H1 (cell line): ENCODE measurements at regions not wholly inside any gene's neighbourhood (a gene's known extent, or its start where the extent isn't known, plus 50 kb on each side); places are given as distances from the start of the nearest gene placed in this dataset.
"Not testable (repeated sequence)": the region's sequence is repeated elsewhere in the genome, so short reads cannot be mapped to it uniquely, and the experiment has no call there.

Source experiments
- CTCF ChIA-PET: fragments of 300-600 bp; sonication (Branson Sonifier 250); formaldehyde crosslinking; loops from one replicate; lab custom pipeline; 2021; ENCODE audit not compliant: partially characterized antibody; lab: Charles Lee
- POLR2A ChIA-PET: fragments of 300-600 bp; sonication (Branson Sonifier 250); formaldehyde crosslinking; loops from one replicate; lab custom pipeline; 2021; ENCODE audit warnings: inconsistent platforms; ENCODE audit not compliant: partially characterized antibody; lab: Charles Lee
- DNase-seq, 2 experiments: peaks; one replicate each; pipeline versions ENCODE4 v3.0.0 to v3.0.0-alpha.2; 2010 to 2022; ENCODE audit warnings: low spot score in 2 of 2, low read depth in 1 of 2, mixed read lengths in 1 of 2
- FAIRE-seq: peaks from 2 replicates; lab custom pipeline; 2011; peaks lifted over from hg19 to GRCh38; lab: Jason Lieb, UNC
- H2AFZ ChIP-seq: 2 replicates; pipeline ENCODE4 v1.8.1; 2012; ENCODE audit warnings: low read length, inconsistent platforms
- H2AK5ac ChIP-seq: 2 replicates; pipeline ENCODE4 v1.6.1; 2013; ENCODE audit warnings: low read depth, low read length
- H2BK120ac ChIP-seq: replicated peaks from 2 replicates; pipeline ENCODE3; 2013; ENCODE audit warnings: low read depth, low read length, inconsistent platforms
- H2BK12ac ChIP-seq: 2 replicates; pipeline ENCODE4 v1.6.1; 2013; ENCODE audit warnings: low read depth, low read length
- H2BK15ac ChIP-seq: 2 replicates; pipeline ENCODE4 v1.6.1; 2013; ENCODE audit warnings: low read length
- H2BK20ac ChIP-seq: 2 replicates; pipeline ENCODE4 v1.6.1; 2013; ENCODE audit warnings: low read length
- H2BK5ac ChIP-seq: 2 replicates; pipeline ENCODE4 v1.6.1; 2013; ENCODE audit warnings: low read depth, low read length
- H3K14ac ChIP-seq: 2 replicates; pipeline ENCODE4 v1.6.1; 2013; ENCODE audit warnings: inconsistent platforms; ENCODE audit not compliant: insufficient read length
- H3K18ac ChIP-seq: 2 replicates; pipeline ENCODE4 v1.6.1; 2013; ENCODE audit warnings: low read length; ENCODE audit errors: extremely low read depth
- H3K23ac ChIP-seq: 2 replicates; pipeline ENCODE4 v1.6.1; 2013; ENCODE audit warnings: inconsistent platforms; ENCODE audit not compliant: insufficient read length
- H3K23me2 ChIP-seq: 2 replicates; pipeline ENCODE4 v1.6.1; 2013; ENCODE audit warnings: low read depth, low read length
- H3K27ac ChIP-seq: 2 replicates; pipeline ENCODE4 v1.6.1; 2011; ENCODE audit warnings: low read depth, low read length, inconsistent platforms
- H3K27me3 ChIP-seq, 4 experiments: replicated peaks in 1 of 4; 1 replicate in 1 of 4; 2 replicates in 3 of 4; pipeline versions ENCODE4 v1.6.1 to v1.8.1; 2011 to 2013; ENCODE audit warnings: low read length in 3 of 4, mild to moderate bottlenecking in 3 of 4, inconsistent platforms in 2 of 4, mixed read lengths in 2 of 4, moderate library complexity in 1 of 4; ENCODE audit not compliant: control insufficient read depth in 3 of 4, insufficient read depth in 3 of 4; ENCODE audit errors: extremely low read depth in 1 of 4
- H3K36me3 ChIP-seq, 4 experiments: 2 replicates each; pipeline versions ENCODE4 v1.6.1 to v1.8.1; 2011 to 2013; ENCODE audit warnings: mild to moderate bottlenecking in 4 of 4, low read length in 3 of 4, moderate library complexity in 2 of 4, control low read depth in 1 of 4, inconsistent platforms in 1 of 4; ENCODE audit not compliant: insufficient read depth in 4 of 4, control insufficient read depth in 2 of 4
- H3K4ac ChIP-seq: replicated peaks from 2 replicates; pipeline ENCODE3; 2013; ENCODE audit warnings: low read length, low read depth, mixed read lengths, inconsistent platforms; ENCODE audit not compliant: insufficient read length
- H3K4me1 ChIP-seq, 4 experiments: replicated peaks in 1 of 4; 1 replicate in 1 of 4; 2 replicates in 3 of 4; pipeline versions ENCODE4 v1.6.1 to v1.8.1; 2011 to 2013; ENCODE audit warnings: low read length in 3 of 4, inconsistent platforms in 2 of 4, mixed read lengths in 1 of 4; ENCODE audit not compliant: insufficient read depth in 4 of 4, control insufficient read depth in 3 of 4
- H3K4me2 ChIP-seq, 2 experiments: 2 replicates each; pipeline versions ENCODE4 v1.6.1 to v1.8.1; 2011 to 2013; ENCODE audit warnings: low read depth in 2 of 2, low read length in 2 of 2, control low read depth in 1 of 2, inconsistent platforms in 1 of 2, mild to moderate bottlenecking in 1 of 2; ENCODE audit not compliant: insufficient read depth in 1 of 2
- H3K4me3 ChIP-seq, 4 experiments: fragments of 200-600, 300-600 bp in 1 of 4; sonication (generic), shearing (Covaris generic), sonication (Bioruptor Twin) in 1 of 4; 2 replicates each; pipeline versions ENCODE4 v1.5.1 to v1.8.1; 2011 to 2016; ENCODE audit warnings: low read length in 4 of 4, low read depth in 3 of 4, control low read depth in 2 of 4, inconsistent platforms in 2 of 4, mild to moderate bottlenecking in 2 of 4, mixed read lengths in 1 of 4, moderate library complexity in 1 of 4; ENCODE audit not compliant: insufficient read depth in 2 of 4; ENCODE audit errors: extremely low read depth in 1 of 4
- H3K56ac ChIP-seq: replicated peaks from 2 replicates; pipeline ENCODE3; 2013; ENCODE audit warnings: low read depth, mild to moderate bottlenecking, mixed read lengths, low read length, inconsistent platforms; ENCODE audit not compliant: insufficient read length
- H3K79me1 ChIP-seq: 2 replicates; pipeline ENCODE4 v1.6.1; 2013; ENCODE audit warnings: low read depth, low read length, control low read depth
- H3K79me2 ChIP-seq, 2 experiments: 2 replicates each; pipeline versions ENCODE4 v1.6.1 to v1.8.1; 2012 to 2013; ENCODE audit warnings: low read length in 2 of 2, mild to moderate bottlenecking in 2 of 2, inconsistent platforms in 1 of 2; ENCODE audit not compliant: insufficient read depth in 2 of 2, control insufficient read depth in 1 of 2
- H3K9ac ChIP-seq, 4 experiments: replicated peaks in 1 of 4; 1 replicate in 1 of 4; 2 replicates in 3 of 4; pipeline versions ENCODE4 v1.6.1 to v1.8.1; 2011 to 2013; ENCODE audit warnings: low read depth in 3 of 4, low read length in 3 of 4, control low read depth in 2 of 4, mild to moderate bottlenecking in 2 of 4, moderate library complexity in 2 of 4, inconsistent platforms in 1 of 4; ENCODE audit errors: extremely low read depth in 1 of 4
- H3K9me3 ChIP-seq, 2 experiments: 2 replicates each; pipeline versions ENCODE4 v1.6.1 to v1.8.1; 2012 to 2013; ENCODE audit warnings: mild to moderate bottlenecking in 2 of 2, moderate library complexity in 2 of 2, control low read depth in 1 of 2, inconsistent platforms in 1 of 2, low read depth in 1 of 2, low read length in 1 of 2, mixed read lengths in 1 of 2; ENCODE audit not compliant: insufficient read depth in 2 of 2
- H4K20me1 ChIP-seq, 2 experiments: replicated peaks in 1 of 2; 2 replicates each; pipeline versions ENCODE3 to v1.8.1; 2011 to 2013; ENCODE audit warnings: inconsistent platforms in 2 of 2, low read length in 2 of 2, mild to moderate bottlenecking in 1 of 2; ENCODE audit not compliant: insufficient read depth in 2 of 2, control insufficient read depth in 1 of 2
- H4K5ac ChIP-seq: 2 replicates; pipeline ENCODE4 v1.6.1; 2013; ENCODE audit warnings: low read length, low read depth, mixed read lengths, inconsistent platforms; ENCODE audit not compliant: insufficient read length
- H4K8ac ChIP-seq: 2 replicates; pipeline ENCODE4 v1.8.0; 2013; ENCODE audit warnings: mild to moderate bottlenecking, moderate library complexity, low read length, inconsistent platforms; ENCODE audit not compliant: insufficient read depth; ENCODE audit errors: extremely low read depth
- H4K91ac ChIP-seq: replicated peaks from 2 replicates; pipeline ENCODE3; 2013; ENCODE audit warnings: low read length, mixed read lengths, inconsistent platforms; ENCODE audit not compliant: insufficient read length
- WGBS, 2 experiments: shearing (Covaris generic) in 1 of 2; methylation state at CpG; one replicate each; pipeline versions ENCODE4 v1.1.6 to v1.1.7; 2013 to 2015; ENCODE audit warnings: low lambda C conversion rate in 2 of 2, mixed read lengths in 2 of 2, inconsistent platforms in 1 of 2, low coverage in 1 of 2, missing lambda C conversion rate in 1 of 2; ENCODE audit not compliant: insufficient replicate concordance in 2 of 2, insufficient coverage in 1 of 2, insufficient read length in 1 of 2; ENCODE audit errors: extremely low coverage in 1 of 2, missing lambda C conversion rate in 1 of 2; 5-methylcytosine and 5-hydroxymethylcytosine counted together

GRCh38 chr11:49850541-49850940 lies 101.7 kb upstream of the OR4C13 start:
- H3K23me2 ChIP-seq, H3K4me3 ChIP-seq, H3K4me2 ChIP-seq, FAIRE-seq, H4K91ac ChIP-seq, H3K56ac ChIP-seq, H2BK20ac ChIP-seq, H3K4me1 ChIP-seq, DNase-seq, CTCF ChIA-PET, POLR2A ChIA-PET, H4K20me1 ChIP-seq, H3K18ac ChIP-seq, H2BK5ac ChIP-seq, H4K8ac ChIP-seq, H3K36me3 ChIP-seq, H3K27me3 ChIP-seq, H3K27ac ChIP-seq, H3K79me2 ChIP-seq, H3K79me1 ChIP-seq, H2BK15ac ChIP-seq, H3K9ac ChIP-seq, H2BK12ac ChIP-seq, H4K5ac ChIP-seq, H2AFZ ChIP-seq, H2BK120ac ChIP-seq, H3K14ac ChIP-seq, H2AK5ac ChIP-seq, H3K4ac ChIP-seq, H3K23ac ChIP-seq: not testable (repeated sequence)
- 89% methylated on average over 20 of the region's 29 CpGs; no CpG with 5 or more reads in 1 of the 2 experiments for WGBS, 2 experiments
- H3K9me3 ChIP-seq: peaks cover 6 to 39% of the 10 kb centered on the region in 2 experiments; a peak in 3 of 4 replicates
